HG03342 (cell line): ENCODE measurements at regions not wholly inside any gene's neighbourhood (a gene's known extent, or its start where the extent isn't known, plus 50 kb on each side); places are given as distances from the start of the nearest gene placed in this dataset.
"Not testable (repeated sequence)": the region's sequence is repeated elsewhere in the genome, so short reads cannot be mapped to it uniquely, and the experiment has no call there.

ENCODE experiments used
- ATAC-seq: cut with Tn5 transposase; IDR thresholded peaks from one replicate; pipeline ENCODE4 v1.9.1; 2021; ENCODE audit warnings: mild to moderate bottlenecking, moderate library complexity; ENCODE audit not compliant: unreplicated experiment

- ATAC-seq: no peak
Measured at GRCh38 chr7:34382166-34382893, 275.7 kb upstream of the NPSR1 start.

DNA sequence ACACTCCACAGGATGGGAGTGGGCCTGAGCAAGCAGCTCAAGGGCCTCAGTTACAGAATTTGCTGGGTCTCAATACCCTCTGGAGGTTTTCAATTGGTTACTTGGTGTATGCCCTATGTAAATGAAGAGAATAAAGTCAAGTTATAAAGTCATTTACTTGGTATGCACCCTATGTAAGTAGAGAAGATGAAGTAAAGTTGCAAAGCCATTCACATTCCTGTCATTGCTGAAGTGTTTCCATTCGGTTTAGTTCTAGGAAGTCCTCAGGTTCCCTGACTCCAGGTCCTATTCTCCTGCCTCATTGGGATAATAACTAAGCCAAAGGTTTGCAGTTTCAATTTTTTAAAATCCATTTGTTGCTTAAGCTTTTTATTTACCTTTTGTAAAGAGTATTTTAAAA, 272.6 kb upstream of the NPSR1 start:
- ATAC-seq: no peak

- ATAC-seq: no peak
Measured at GRCh38 chr7:34389332-34390078, 268.5 kb upstream of the NPSR1 start.

DNA sequence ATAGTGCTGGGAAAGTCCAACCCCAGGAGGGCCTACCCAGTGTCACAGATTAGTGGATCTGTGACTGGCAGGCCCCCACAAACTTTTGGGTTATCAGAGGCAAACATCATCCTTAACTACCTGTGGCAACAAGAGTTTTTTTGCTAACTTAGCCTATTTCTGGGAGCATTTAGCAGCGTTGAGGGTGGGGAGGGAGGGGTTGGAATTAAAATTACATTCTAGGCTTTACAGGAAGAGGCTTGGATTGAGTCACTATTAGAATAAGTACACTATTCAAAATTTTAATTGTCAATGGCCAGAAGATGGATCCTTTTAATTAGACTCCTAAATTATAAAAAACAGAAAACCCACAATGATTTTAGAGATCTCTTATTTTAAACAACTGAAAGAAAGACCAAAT, 267.9 kb upstream of the NPSR1 start:
- ATAC-seq: no peak

- no peak for ATAC-seq
Measured at GRCh38 chr7:34392972-34393371, 265.0 kb upstream of the NPSR1 start.

- no peak for ATAC-seq
Measured at GRCh38 chr7:34396437-34397064, 261.5 kb upstream of the NPSR1 start.

DNA sequence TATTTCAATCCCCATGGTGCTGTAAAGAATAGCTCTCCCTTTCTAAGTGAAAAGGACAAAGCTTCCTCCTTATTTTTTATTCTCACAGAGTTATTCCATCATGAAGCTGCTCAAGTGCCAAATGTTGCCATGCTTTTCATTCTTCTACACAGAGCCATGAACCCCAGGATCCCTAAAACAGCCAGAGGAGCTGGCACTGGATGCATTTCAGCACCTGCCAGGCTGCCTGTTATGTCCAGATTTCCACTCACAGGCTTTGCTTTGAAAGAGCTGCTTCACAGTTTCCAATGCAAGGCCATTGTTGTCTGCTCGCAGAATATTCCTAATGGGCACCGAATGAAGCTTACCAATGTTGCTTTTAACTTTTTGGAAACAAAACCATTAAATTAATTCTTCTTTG, 256.2 kb upstream of the NPSR1 start:
- no peak for ATAC-seq

DNA sequence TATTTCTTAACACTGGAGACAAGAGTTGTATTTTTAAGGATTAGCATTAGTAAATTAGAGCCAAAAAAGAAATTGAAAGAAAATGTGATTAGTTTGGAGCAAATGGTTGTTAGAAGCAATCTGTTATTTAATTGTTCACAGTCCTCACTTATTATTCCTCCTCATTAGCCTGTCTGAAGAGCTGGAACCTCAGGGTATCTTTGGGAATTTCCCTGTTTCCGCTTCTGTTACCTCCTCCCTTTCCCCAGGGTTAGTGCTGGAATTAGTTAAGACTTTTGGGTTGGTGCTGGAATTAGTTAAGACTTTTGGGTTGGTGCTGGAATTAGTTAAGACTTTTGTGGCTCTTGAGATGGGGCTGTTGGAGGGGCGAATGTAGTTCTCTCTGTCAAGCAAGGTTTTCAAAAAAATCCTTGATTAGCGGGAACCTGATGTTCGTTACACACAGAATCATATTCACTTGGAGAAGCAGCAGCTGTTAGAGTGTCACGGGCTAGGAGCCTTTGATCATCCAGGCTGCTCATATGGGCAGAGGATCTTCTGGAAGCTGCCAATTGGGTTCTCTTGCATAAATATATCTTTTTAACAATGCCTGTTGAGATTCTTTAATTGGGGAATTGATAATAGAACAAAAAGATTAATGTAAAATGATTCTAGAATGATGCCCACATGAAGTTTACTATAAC, 251.0 kb upstream of the NPSR1 start:
- no peak for ATAC-seq

GRCh38 chr7:34407586-34407985, 250.4 kb upstream of the NPSR1 start:
- no peak for ATAC-seq

DNA sequence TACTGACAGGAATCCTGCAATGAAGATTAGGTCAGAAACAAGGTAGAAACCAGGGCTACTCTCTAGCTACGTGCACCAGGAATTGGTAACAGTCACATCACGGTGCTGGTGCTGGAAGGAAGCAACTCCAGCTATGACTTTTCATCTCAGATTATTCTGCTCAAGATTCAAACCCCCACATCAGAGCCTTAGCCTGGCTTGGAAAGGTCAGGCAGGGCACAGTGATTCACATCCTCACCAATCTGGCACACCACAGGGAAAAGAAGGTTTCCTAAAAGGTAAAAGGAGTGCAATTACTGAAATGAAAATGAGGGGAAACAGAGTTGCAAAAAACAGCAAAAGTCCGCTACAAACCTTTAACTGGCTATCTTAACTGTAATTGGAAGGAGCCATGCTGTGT, 240.2 kb upstream of the NPSR1 start:
- no peak for ATAC-seq

DNA sequence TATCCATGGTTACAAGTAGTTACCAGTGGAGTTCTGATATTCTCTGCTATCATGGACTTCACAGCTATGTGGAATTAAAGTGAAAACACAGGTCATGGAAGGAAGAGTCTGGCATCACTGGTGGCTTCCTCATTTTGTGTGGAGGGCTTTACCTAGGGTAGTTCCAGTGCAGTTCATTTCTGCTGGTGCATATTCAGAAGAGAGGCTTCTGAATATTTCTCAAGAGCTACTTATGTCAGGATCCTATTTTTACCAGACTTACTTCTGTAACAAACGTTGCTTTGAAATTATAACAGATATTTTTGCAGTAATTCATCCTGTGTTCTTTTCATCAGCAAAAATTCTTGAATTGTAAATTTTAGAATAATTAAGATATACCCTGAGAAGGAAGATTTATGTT, 236.5 kb upstream of the NPSR1 start:
- no peak for ATAC-seq

DNA sequence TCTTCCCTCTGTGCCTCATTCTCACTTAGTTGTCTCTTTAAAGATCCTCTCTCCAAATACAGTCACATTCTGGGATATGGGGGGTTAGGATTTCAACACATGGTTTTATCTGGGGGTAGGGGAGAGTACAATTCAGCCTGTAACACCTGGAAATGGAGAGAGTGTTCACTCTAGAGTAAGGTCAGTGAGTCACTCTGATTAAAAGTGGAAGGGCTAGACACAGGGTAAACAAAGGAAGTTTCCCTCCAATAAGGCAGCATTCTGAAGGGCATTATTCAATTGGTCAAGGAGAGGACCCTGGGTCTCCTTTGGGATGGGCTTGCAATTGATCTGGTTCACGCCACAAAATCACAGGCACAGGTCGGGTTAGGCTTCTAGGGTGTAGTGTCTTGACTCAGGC, 232.8 kb upstream of the NPSR1 start:
- no peak for ATAC-seq

GRCh38 chr7:34425631-34426384, 232.2 kb upstream of the NPSR1 start:
- ATAC-seq: no peak

GRCh38 chr7:34430456-34430855, 227.6 kb upstream of the NPSR1 start:
- ATAC-seq: no peak

DNA sequence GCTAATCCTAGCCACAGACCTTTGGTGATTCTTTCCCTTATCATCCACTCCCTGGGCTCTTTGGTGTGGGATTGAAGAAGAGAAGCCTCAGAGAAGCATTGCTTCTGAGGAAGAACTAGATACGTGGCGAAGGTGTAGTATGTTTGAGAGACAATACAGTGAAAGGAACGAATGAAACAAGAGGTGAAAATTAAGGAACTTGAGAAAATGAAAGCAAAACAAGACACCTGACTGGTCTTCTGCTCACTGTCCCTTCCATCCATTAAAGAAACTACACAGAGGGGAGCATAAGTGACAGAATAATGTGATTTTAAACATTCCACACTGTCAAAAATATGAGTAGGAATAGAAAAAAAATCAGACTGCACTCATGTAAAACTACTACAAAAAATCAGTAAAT, 219.6 kb upstream of the NPSR1 start:
- ATAC-seq: no peak

DNA sequence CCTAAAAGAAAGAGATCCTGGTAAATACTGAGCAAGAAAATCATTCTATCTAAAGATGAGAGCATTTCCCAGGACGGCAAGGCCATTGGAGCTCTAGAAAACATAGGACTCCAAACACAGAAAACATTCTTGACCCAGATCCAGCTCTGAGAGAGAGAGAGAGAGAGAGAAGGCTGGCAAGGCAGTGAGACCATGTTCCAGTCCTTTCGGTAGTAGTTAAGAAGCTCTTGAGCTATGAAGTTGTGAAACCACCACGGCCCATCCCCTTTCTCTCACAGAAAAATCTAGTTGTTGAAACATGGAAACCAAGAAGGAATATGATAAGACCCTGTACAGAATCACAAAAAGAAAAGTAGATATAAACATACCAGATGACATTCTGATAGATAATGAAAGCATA, 212.4 kb upstream of the NPSR1 start:
- ATAC-seq: no peak

DNA sequence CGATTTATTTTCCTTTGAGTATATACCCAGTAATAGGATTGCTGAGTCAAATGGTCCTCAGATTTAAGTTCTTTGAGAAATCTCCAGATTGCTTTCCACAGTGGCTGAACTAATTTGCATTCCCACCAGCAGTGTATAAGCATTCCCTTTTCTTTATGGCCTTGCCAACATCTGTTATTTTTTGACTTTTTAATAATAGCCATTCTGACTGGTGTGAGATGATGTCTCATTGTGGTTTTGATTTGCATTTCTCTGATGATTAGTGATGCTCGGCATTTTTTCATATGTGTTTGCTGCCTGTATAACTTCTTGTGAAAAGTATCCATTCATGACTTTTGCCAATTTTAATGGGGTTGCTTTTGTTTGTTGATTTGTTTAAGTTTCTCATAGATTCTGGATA, 209.5 kb upstream of the NPSR1 start:
- ATAC-seq: not testable (repeated sequence)

DNA sequence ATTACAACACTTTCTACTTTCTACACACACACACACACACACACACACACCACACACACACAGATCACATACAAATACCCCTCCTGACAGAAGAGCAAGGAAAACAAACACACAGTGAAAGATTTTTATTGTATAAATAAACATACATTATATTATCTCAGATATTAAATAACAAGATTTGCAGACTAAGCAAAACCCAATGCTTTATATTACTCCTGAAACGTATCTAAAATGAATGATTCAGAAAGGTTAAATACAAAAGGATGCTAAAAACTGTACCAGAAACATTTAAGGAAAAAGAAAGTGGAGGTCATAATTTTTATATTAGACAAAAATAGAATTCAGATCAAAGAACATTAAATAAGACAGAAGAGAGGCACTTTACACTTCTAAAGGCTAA, 208.3 kb upstream of the NPSR1 start:
- ATAC-seq: no peak

GRCh38 chr7:34451183-34451582, 206.8 kb upstream of the NPSR1 start:
- ATAC-seq: no peak

DNA sequence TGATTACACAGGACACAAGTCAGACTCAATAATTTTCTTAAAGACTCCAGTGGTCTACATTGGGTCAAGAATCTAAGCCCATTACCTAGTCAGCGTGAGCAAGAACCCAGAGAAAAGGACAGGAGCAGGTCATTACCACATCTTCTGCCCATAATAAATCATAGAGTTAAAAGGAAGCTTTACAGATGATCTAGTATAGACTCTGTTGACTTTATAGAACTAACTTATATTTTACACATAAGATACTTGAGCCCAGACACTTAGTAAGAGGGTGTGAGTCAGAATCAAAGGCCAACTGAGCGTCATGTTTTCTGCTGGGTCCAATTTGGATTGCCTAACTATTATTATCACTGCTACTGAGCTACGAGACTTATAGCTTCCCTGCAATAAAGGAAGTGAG, 206.1 kb upstream of the NPSR1 start:
- ATAC-seq: no peak

GRCh38 chr7:34452363-34452762, 205.7 kb upstream of the NPSR1 start:
- no peak for ATAC-seq
